Endothelial cell of umbilical vein (primary cell): ENCODE measurements at regions not wholly inside any gene's neighbourhood (a gene's known extent, or its start where the extent isn't known, plus 50 kb on each side); places are given as distances from the start of the nearest gene placed in this dataset.

Experiments
- EZH2 ChIP-seq: IDR thresholded peaks from 2 replicates; pipeline ENCODE4 v1.6.1; 2012; ENCODE audit warnings: borderline replicate concordance, low read depth, mild to moderate bottlenecking, moderate library complexity, low read length, inconsistent platforms; ENCODE audit not compliant: severe bottlenecking
- TF ChIP-seq, protein P1 (sequence below), 2 donors: IDR thresholded peaks; 1 replicate in 1 of 2; 2 replicates in 1 of 2; pipeline ENCODE4 v1.5.1; 2011; ENCODE audit warnings: low read length in 2 of 2, mild to moderate bottlenecking in 2 of 2, moderate library complexity in 2 of 2, control low read depth in 1 of 2, inconsistent platforms in 1 of 2, low read depth in 1 of 2; ENCODE audit not compliant: insufficient read depth in 1 of 2; ENCODE audit errors: extremely low read depth in 1 of 2

GRCh38 chr4:151584101-151584500, 175.1 kb downstream of the FHIP1A start:
- no peak for TF ChIP-seq EZH2
- TF ChIP-seq, protein P1, sequence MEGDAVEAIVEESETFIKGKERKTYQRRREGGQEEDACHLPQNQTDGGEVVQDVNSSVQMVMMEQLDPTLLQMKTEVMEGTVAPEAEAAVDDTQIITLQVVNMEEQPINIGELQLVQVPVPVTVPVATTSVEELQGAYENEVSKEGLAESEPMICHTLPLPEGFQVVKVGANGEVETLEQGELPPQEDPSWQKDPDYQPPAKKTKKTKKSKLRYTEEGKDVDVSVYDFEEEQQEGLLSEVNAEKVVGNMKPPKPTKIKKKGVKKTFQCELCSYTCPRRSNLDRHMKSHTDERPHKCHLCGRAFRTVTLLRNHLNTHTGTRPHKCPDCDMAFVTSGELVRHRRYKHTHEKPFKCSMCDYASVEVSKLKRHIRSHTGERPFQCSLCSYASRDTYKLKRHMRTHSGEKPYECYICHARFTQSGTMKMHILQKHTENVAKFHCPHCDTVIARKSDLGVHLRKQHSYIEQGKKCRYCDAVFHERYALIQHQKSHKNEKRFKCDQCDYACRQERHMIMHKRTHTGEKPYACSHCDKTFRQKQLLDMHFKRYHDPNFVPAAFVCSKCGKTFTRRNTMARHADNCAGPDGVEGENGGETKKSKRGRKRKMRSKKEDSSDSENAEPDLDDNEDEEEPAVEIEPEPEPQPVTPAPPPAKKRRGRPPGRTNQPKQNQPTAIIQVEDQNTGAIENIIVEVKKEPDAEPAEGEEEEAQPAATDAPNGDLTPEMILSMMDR (IDR thresholded peaks at IDR 0.05; ENCODE audit: extremely low read depth in 1 of 2, insufficient read depth in 1 of 2, low read depth in 1 of 2, low read length in 2 of 2): no peak
